ENCODE measurements at regions not wholly inside any gene's neighbourhood (a gene's known extent, or its start where the extent isn't known, plus 50 kb on each side); places are given as distances from the start of the nearest gene placed in this dataset.

GRCh38 chr11:32267679-32268187 lies 167.6 kb downstream of the WT1 start:
- Histone ChIP-seq H3K4me1 (ENCODE audit: low read depth) (no peaks in the 10 kb centered on the region), H3K4me3 (no peak overlapping the region), H3K36me3 (ENCODE audit: low read depth) (no peaks in the 10 kb centered on the region), H3K9me3 (no peaks in the 10 kb centered on the region)
- ATAC-seq, result no peak
- intact Hi-C loops (cut with DNase I, micrococcal nuclease), result no loop called here
- DNase-seq, result no peak
- TF ChIP-seq, protein P1, sequence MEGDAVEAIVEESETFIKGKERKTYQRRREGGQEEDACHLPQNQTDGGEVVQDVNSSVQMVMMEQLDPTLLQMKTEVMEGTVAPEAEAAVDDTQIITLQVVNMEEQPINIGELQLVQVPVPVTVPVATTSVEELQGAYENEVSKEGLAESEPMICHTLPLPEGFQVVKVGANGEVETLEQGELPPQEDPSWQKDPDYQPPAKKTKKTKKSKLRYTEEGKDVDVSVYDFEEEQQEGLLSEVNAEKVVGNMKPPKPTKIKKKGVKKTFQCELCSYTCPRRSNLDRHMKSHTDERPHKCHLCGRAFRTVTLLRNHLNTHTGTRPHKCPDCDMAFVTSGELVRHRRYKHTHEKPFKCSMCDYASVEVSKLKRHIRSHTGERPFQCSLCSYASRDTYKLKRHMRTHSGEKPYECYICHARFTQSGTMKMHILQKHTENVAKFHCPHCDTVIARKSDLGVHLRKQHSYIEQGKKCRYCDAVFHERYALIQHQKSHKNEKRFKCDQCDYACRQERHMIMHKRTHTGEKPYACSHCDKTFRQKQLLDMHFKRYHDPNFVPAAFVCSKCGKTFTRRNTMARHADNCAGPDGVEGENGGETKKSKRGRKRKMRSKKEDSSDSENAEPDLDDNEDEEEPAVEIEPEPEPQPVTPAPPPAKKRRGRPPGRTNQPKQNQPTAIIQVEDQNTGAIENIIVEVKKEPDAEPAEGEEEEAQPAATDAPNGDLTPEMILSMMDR (IDR thresholded peaks at IDR 0.05), result no peak

GRCh38 chr11:32273931-32274330 lies 161.4 kb downstream of the WT1 start:
- Histone ChIP-seq H3K9me3 (no peaks in the 10 kb centered on the region), H3K4me1 (ENCODE audit: low read depth) (no peaks in the 10 kb centered on the region), H3K4me3 (no peak overlapping the region), H3K36me3 (ENCODE audit: low read depth) (no peaks in the 10 kb centered on the region)
- TF ChIP-seq, protein P1 (IDR thresholded peaks at IDR 0.05), result no peak
- DNase-seq (no peak), ATAC-seq (no peak)
- intact Hi-C loops (cut with DNase I, micrococcal nuclease), result no loop called here

GRCh38 chr11:32279672-32280071 lies 155.7 kb downstream of the WT1 start:
- intact Hi-C loops (cut with DNase I, micrococcal nuclease), result no loop called here
- Histone ChIP-seq H3K36me3 (ENCODE audit: low read depth) (no peaks in the 10 kb centered on the region), H3K4me1 (ENCODE audit: low read depth) (no peaks in the 10 kb centered on the region), H3K4me3 (no peak overlapping the region), H3K9me3 (no peaks in the 10 kb centered on the region)
- DNase-seq, result no peak
- TF ChIP-seq, protein P1 (IDR thresholded peaks at IDR 0.05), result no peak
- ATAC-seq, result no peak

DNA sequence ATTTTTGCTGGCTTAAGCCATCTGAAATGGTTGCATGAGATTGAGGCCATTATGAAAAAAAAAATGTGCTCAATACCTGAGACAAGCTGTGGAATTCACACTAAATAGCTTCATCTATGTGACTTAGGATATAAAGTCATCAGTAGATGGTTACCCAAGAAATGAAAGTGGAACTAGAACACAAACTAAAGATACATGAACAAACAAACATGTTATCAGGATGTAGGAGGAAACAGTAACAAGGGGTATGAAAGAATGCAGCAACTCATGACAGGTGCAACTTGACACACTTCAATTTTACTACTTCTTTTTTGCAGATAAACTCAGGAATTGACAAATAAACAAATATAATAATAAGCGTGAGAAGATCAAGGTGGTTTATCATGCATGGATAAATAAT lies 155.0 kb downstream of the WT1 start:
- no peaks in the 10 kb centered on the region for H3K9me3 ChIP-seq
- H3K4me3 ChIP-seq, result no peak overlapping the region
- ATAC-seq, result no peak
- H3K36me3 ChIP-seq (ENCODE audit: low read depth), result no peaks in the 10 kb centered on the region
- TF ChIP-seq, protein P1 (IDR thresholded peaks at IDR 0.05), result no peak
- intact Hi-C loops (cut with DNase I, micrococcal nuclease), result no loop called here
- DNase-seq, result no peak
- no peaks in the 10 kb centered on the region for H3K4me1 ChIP-seq (ENCODE audit: low read depth)

DNA sequence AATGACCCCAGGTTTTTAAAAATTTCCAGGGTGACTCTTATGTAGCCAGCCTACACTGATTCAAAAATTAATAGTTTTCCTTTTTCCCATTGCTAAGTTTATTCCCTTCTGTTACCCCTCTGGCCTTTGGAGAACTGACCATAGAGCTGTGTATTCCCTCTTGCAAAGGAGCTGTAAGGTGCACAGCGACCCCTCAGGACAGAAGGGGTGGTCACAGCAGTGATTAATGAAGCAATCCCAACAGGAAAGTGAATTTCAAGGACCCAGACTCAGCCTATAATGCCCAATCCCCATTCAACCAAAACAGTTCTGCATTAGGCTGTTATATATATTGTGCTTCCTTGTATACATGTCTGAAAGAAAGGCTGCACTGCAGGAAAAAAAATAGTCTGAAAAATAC lies 147.1 kb downstream of the WT1 start:
- Histone ChIP-seq H3K4me1 (ENCODE audit: low read depth) (no peaks in the 10 kb centered on the region), H3K36me3 (ENCODE audit: low read depth) (no peaks in the 10 kb centered on the region), H3K4me3 (no peak overlapping the region), H3K9me3 (no peaks in the 10 kb centered on the region)
- no peak for ATAC-seq
- TF ChIP-seq, protein P1 (IDR thresholded peaks at IDR 0.05), result no peak
- intact Hi-C loops (cut with DNase I, micrococcal nuclease), result no loop called here
- DNase-seq, result no peak

DNA sequence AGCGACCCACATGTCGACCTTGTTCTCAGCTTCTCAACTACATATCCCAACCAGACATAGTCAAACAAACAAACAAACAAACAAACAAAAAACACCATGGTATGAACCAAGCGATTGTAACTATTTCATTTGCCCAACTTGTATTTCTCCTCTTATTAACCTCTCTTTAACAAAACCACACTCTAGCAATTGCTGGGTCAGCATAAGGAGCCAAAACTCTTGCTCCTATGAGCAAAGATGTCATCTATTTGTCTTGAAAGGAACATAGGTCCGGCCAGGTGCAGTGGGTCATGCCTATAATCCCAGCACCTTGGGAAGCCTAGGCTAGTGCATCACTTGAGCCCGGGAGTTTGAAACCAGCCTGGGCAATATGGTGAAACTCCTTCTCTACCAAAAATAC lies 145.6 kb downstream of the WT1 start:
- TF ChIP-seq, protein P1 (IDR thresholded peaks at IDR 0.05), result no peak

More for the DNA sequence above, 145.6 kb downstream of the WT1 start:
- intact Hi-C loops (cut with DNase I, micrococcal nuclease), result no loop called here
- ATAC-seq (no peak), DNase-seq (no peak)
- no peaks in the 10 kb centered on the region for H3K4me1 ChIP-seq (ENCODE audit: low read depth)
- no peaks in the 10 kb centered on the region for H3K9me3 ChIP-seq
- no peaks in the 10 kb centered on the region for H3K36me3 ChIP-seq (ENCODE audit: low read depth)
- H3K4me3 ChIP-seq, result no peak overlapping the region

All from mucosa of descending colon (tissue), 3 donors.